ENCODE measurements at regions not wholly inside any gene's neighbourhood (a gene's known extent, or its start where the extent isn't known, plus 50 kb on each side); places are given as distances from the start of the nearest gene placed in this dataset.

DNA sequence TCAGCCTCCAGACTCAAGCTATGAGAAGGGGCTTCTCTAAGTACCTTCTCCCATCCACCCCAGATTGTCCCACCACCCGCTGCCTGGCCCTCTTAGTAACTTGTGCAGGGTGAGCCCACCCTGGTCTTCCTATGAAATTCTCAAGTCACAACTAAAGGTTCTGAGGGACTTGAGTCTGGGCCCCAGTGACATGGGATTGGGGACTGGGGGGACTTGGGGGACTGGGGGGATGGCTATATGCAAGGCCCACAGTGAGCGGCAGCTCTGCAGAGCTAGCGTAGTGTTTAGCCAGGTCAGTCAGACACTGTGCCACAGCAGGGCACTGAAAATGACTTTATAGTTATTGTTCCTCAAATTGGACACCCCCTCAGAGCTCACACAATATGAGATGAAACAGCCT, 622.3 kb upstream of the CADM1 start:
- no peak for DNase-seq (ENCODE audit: low read depth, low spot score)

DNA sequence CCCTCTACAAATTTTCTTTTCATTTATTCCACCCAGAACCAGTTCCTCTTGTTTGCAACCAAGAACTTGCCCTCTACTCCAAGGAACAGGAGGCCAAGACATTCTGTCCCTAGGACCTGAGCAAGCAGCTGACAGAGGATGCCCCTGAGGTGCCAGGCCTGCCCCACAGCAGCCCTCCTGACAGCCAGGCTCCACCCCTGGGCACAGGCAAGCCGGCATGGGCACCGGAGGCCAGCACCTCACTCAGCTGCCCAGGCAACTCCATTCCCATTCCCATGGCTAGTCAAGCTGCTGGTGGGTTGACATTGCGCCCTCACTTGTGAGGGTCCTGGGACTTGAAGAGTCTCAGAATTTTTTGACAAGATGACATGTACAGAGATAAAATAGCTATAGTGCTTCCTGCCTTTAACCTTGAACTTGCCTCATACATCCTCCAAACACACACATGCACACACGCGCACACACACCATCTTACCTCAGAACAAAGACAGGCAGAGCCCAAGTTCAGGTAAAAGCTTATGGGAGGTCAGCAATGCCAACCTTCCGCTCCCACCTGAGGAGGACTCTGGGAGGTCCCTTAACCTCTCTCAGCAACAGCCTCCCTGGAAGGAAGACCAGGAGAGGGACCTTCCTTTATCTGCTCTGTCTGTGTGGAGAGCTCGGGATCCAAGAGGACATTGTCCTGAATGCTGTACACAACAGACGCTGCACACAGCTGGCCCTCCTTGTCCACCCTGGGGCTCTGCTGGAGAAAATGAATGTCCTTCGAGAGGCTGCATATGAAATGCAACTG, 620.9 kb upstream of the CADM1 start:
- DNase-seq (ENCODE audit: low read depth, low spot score), result no peak

DNA sequence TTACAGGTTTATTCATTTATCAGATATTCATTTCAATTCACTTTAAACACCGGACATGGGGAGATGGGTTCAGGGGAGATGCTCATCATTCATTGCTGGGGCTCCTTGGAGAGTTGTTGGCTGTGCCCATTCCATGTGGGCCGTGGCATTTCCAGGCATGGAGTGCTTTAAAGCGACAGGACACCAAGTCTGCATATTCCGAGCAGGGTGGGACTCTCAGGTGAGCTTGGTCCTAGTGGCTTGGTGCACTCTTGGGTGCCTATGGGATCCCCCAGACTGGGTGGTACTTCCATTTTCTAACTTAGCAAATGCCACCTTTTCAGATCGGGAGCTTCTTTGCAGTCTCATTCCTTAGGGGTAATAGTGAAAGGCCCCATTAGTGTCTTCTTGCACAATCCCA, 619.5 kb upstream of the CADM1 start:
- no peak for DNase-seq (ENCODE audit: low read depth, low spot score)

DNA sequence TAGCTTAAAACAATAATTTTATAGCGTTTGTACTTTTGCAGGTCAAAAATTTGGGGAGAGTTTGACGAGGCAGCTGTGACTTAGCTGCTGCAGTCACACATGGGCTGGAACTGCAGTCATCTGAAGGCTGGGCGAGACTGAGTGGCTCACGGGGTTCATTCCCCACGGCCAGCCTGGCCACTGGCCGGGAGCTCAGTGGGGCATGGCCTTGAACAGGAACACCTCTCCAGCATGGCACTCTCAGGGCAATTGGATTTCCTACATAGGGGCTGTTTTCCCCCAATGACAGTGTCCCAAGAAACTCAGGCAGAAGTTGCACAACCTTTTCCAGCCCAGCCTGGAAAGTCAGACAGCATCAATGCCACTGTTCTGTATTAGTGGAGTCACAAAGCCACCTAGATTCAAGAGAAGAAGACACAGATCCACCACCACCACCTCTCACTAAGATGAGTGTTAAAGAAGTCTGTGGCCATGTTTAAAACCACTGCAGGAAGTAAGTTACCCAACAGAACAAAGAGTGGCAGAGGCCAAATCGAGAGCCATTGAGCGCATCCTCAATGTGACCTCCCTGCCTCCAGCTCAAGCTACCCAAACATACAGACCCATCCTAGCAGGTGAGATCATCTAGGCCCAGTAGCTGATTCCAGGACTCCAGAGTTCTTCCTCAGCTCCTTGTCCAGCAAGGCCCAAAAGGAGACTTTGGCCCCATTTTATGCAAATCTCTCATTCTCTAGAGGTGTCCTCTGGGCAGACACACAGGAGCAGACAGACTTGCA, 618.7 kb upstream of the CADM1 start:
- no peak for DNase-seq (ENCODE audit: low read depth, low spot score)

DNA sequence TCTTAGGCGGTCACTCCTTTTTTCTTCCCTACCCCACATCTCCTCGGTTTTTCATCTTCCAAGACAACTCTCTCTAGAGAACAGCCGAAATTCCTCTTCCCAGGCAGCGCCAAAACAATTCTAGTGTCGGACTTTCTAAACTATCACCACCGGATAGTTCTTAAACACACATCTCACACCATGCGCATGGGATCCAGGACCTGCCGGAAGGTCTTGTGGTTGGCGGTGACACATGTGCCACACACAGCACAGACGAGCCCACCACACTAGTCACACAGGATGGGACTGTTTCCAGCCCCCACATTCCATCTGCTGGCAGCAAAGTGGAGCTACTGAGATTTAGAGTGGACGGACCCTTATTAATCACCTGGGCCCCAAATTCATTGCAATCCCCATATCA, 614.9 kb upstream of the CADM1 start:
- DNase-seq (ENCODE audit: low read depth, low spot score), result no peak

DNA sequence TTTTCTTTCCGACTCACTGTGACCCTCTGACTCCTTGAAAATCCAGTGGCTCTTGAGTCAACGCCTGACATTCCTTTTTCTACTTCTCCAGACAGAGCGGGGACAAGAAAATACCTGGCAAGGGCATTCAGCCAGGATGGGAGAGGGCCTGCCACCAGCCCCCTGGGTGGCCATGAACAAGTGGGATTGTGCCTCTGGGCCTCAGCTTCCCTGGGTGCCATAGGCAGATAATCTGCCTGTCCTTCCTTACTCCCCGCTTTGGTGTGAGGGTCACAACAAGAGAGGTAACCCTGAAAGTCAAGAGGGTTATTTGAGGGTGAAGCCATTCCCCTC, 613.9 kb upstream of the CADM1 start:
- DNase-seq (ENCODE audit: low read depth, low spot score), result no peak

DNA sequence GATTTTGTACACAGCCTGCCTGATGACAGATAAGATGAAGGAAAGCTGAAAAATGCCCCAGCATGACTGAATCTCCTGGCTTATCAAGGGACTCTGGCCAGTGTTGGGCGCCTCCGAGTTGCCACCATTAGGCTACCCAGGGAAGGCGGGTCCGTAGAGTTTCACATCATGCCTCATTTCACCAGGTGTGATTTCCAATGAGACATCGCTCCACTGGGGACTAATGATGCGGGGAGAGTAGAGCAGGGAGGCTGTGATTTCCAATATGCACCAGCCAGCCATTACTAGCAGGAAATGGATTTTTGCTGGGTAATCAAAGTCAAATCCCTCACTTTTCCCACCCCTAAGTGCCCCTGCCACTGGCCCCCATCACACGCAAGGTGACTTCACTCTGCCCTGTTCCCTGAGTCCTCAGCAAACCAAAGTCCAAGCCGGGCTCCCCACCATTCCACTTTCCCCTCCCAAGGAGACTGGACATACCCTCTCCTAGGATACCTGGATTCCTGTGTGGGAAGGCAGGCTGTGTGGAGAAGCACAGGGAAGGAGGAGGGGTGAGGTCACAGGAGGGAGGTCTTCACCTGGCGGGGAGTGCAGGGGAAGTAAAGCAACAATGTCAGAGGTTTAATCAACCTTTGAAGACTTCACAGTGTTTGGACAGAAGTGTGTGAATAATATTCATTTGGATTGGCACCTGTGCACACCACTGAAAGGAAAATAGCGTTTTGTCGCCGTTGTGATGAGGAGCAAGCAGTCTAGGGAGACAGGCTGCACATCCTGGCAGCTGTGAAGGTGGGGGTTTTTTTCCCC, 613.3 kb upstream of the CADM1 start:
- DNase-seq (ENCODE audit: low read depth, low spot score), result no peak

DNA sequence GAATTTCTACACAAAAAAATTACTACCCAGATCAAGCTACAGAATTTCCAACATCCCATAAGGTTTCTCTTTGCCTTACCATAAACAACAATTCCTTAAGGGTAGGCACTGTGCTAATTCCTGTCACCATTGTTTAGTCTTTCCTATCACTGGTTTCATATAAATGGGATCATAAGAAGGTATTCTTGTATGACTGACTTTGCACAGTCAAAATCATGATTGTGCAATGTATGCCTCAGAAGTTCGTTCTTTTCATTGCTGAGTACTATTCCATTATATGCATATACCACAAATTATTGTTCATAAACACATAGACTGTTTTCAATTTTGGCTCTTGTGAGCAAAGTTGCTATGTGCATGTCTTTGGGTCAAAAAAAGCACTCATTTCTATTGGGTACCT, 611.6 kb upstream of the CADM1 start:
- DNase-seq (ENCODE audit: low read depth, low spot score), result no peak

DNA sequence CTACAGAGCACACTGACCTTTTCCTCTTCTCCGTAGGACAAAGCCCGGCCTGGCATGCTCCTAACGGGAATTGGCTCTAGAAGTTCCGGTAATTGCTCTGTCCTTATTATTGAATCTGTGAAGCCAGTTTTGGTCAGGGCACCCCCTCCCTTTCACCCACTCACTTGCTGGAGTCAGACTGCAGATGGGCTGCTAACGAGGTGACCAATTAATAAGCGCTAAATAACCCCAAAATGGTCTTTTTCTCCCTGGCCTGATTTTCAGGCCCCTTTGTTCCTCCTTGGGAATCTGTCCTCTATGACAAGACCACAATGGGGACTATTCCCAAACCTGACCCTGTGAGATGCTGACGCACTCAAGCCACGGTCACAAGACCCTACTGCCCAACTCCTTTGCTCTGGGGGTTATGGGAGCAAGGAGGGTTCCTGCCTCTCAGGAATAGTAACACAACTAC, 610.0 kb upstream of the CADM1 start:
- no peak for DNase-seq (ENCODE audit: low read depth, low spot score)

DNA sequence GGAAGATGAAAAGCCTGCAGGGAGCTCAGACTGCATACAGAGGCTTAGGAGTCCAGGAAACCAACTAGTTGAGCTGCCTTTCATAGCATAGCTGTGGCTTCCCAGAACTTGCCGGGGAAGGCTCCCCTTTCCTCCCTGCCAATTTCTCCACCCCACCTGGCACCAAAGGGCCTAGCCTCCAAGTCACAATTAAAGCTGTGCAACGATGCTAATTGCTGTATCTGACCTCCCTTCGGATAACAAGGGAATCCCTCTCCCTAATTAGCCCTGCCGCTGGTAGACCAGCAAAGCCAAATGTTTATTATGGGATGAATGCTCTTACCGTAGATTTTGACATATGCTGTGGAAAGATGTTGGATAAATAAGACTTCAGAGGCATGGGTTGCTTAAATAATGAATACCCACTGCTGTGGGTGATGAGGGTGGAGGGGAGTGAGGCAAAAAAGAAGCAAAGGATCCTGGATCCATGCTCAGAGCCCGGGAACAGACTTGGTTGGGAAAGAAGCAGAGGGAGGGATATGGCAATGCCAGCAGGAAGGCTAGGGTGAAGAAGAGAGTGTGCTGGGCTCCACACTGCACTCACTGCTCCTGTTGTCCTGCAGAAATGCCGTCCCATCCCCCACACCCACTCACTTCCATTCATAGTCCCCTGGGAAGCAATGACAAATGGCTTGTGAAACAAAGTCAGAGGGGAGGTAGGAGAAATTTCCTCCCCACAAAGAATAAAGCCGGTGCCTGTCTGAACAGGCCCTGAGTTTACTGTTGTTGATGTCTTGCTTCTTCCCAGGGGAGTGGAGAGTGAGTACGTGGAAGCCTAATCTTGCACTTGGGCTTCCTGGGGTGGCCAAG, 608.1 kb upstream of the CADM1 start:
- DNase-seq (ENCODE audit: low read depth, low spot score), result no peak

DNA sequence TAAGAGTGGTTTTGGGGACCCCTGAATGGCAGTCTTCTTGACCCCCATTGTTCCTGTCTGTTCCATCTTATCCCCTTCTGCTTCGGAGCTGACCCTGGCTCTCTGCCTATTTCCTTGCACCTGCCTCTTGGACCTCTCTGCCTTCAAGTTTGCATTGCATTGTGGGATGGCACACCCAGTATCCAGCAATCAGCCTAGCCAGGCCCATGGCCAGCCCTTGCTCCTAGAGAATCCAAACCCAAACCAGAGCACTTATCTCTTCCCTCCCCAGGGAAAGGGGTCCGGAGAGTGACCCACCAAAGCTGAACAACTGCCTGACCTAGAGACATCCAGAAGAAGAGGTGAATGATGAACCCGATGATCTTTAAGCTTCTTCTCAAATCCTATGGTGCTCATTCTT, 607.3 kb upstream of the CADM1 start:
- DNase-seq (ENCODE audit: low read depth, low spot score), result no peak

DNA sequence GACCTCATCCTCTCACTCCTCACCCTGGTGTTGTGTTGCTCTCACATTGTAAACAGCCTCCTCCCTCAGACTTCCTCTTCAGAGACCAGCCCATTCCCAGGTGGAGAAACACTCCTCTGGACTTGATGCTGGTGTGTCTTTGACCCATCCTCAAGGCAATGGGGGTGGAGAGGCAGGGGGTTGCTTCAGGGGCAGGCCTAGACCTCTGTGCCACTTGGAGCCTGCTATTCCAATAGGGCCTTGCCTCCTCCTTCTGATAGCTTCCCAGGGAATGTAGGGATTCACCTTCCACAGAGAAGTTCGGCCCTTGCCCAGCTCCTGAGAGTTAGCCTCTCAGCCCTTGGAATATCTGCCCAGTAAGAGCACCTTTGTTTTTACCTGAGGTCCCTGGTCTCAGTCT, 606.6 kb upstream of the CADM1 start:
- no peak for DNase-seq (ENCODE audit: low read depth, low spot score)

DNA sequence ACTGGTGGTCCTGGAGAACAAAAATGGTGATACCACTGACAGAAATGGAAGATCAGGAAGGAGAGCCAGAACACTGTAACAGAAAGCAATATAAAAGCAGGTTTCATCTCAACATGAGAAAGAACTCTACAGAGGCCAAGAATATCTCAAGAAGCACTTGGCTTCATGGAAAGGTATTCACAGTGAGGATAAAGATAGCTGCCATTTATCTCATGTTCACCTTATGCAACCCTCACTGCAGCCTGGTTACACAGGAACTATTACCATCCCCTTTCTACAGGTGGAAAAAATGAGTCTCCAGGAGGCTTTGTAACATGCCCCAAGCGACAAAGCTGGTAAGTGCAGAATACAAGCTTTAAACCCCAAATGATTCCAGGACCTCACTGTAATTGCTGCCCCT, 606.1 kb upstream of the CADM1 start:
- DNase-seq (ENCODE audit: low read depth, low spot score), result no peak

DNA sequence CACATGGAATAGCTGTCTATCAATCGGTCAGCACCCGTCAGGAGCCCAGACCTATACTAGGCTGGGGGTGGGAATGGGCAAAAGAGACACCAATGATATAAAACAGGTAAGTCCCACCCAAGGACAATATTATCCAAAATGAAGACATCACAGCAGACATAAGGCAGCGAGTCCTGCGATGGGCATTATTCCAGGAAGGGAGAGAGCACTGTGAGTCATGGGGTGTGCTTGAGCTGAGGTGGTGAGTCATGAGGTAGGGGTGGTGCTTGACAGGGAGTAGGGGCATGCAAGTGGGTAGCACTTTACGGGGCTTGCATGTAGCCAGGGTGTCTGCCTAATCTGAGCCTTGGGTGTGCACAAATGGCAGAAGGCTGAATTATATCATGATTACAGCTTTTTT, 605.0 kb upstream of the CADM1 start:
- no peak for DNase-seq (ENCODE audit: low read depth, low spot score)

DNA sequence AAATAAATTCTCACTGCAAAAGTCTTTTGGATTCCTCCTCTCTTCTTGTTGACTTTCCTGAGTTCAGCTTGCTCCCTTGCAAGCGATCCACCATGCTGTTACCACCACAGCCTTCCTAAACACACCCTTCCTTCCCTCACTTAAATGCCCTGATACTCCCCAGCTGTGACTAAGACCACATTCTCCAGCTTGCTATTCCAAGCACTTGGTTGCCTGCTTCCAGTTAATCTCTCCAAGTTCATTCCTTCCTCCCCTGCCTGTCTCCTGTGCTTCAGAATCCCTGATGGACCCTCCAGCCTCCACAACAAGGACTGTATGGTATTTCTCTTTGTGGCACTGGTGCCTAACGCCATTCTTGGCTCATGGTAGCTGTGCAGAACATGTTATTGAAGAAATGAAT, 603.9 kb upstream of the CADM1 start:
- DNase-seq (ENCODE audit: low read depth, low spot score), result no peak

DNA sequence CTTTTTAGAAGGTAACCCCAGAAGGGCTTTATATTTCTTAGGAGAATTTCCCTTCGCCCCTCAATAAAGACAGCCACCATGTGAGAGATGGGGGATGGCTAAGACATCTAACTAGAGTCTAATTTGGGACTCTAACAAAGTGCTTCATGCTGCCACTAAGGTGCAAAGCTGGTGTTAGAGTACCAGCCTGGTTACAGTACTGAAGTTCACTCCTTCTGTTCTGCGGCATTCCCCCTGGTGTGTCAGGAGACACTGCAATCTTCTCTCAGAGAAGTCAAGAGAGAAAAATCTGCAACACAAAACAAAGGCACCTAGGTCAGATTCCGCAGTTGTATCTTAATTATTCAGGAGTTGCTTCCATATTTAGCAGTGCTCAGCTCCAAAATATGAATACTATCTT, 603.0 kb upstream of the CADM1 start:
- DNase-seq (ENCODE audit: low read depth, low spot score), result no peak

DNA sequence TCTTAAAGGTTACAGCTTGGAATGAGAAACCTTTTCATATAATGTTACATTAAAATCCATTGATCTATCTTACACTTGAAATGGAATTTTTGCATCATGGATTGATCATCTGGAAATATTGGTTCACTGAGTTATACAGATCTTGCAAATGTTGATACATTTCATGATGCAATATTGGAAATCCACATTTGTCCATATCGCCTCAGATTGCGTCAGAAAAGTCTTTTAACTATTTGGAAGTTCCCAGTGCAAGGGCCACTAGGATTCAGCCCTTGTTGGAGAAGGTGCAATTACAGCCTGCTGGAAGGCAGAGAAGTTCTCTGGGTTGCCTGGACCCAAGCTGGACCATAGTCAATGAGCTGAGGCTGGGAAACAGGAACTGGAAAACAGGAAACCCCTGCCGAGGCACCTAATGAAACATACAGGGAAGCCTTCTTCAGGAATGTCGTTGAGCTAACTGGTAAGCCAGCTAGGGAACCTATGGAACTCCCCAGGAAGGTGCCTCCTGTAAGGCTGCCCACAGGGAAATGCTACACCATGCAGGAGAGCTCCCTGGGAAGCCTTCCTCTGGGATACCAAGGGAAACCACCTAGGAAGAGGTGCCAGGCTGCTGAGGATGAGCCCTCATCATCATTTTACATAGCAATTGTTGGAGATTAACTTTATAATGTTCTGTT, 600.4 kb upstream of the CADM1 start:
- no peak for DNase-seq (ENCODE audit: low read depth, low spot score)

DNA sequence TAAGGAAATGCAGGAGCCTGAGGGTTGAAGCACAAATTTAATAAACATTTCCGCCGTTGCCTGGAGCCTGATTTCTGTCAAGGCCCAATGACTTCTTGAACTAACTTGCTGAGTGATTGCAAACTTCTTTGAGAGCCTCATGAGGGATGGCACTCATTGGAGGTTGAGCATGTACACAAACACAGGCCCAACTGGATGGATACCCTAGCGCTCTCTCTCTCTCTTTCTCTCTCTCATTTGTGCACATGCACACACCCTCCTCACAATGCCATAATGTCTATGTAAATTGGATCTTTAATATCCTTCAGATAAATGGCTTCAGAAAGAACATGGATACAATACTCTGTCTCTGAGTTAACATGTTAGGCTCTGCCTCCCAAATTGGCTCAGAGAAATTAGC, 597.7 kb upstream of the CADM1 start:
- no peak for DNase-seq (ENCODE audit: low read depth, low spot score)

DNA sequence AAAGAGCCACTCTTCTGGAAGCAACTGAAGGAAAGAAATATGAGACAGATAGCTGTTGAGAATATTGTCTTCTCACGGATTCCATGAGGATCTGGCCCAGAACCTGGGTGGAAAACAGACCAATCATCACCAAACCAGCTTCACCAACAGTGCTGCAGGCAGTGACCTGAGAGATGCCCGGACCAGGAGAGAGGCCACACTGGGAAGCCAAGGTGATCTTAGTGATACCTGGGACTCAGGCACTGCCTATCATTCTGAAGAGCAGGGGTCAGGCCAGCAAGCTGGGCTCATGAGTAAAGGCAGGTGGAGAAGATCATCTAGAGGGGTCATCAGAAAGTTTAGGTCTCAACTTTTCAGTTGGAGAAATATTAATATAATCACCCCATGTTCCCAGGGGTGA, 595.8 kb upstream of the CADM1 start:
- DNase-seq (ENCODE audit: low read depth, low spot score), result no peak

DNA sequence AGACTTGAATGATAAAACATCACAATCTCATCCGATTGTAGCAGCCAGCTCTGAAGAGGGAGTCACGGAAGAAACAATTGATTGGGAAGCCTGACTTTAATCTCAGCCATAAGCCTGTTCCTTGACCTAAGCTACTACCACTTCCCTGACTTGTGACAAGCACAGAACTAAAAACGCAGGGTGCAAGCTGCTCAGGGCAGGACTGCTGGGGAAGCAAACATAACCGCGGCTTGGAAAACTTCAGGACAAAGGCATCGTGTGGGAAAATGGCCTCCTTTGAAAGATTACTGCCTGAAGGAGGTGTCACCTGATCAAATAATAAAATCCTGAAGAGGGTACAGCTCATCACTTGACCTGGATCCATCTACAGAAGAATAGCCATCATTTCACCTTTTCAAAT, 595.3 kb upstream of the CADM1 start:
- no peak for DNase-seq (ENCODE audit: low read depth, low spot score)

All from pulmonary artery endothelial cell (primary cell).